ENCODE measurements at regions not wholly inside any gene's neighbourhood (a gene's known extent, or its start where the extent isn't known, plus 50 kb on each side); places are given as distances from the start of the nearest gene placed in this dataset.

DNA sequence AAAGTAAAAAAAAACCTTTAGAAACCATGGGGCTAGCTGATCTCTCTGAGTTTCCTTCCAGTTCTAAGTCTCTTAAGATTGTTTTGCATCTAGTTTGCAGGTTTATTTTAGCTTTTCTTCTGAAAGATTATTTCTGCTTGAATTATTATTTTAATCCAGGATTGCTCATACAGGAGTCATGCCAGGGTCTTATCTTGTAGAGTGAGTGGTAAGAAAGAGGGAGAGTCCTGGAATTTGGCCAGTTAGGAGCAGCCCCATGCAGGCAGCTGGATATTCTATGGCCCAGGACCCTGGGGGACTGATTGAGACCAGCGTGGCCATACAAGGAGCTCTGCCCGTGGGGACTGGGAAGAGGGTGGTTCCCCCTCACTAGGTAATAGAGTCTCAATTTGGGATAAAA, 178.9 kb upstream of the HEY2 start:
- TF ChIP-seq ZNF274 (IDR thresholded peaks at IDR 0.05; ENCODE audit: low read depth, low read length) = no peak
- no peak for TF ChIP-seq YY1 (IDR thresholded peaks at IDR 0.05; ENCODE audit: insufficient read depth, insufficient read length)

All from NT2/D1 (cell line).